Panc1 (cell line): ENCODE measurements at regions not wholly inside any gene's neighbourhood (a gene's known extent, or its start where the extent isn't known, plus 50 kb on each side); places are given as distances from the start of the nearest gene placed in this dataset.

Experiments used
- ATAC-seq: fragments of 200-7000 bp; cut with Tn5 transposase; 2 replicates; pipeline ENCODE4 v1.9.1; 2020; ENCODE audit warnings: mild to moderate bottlenecking, moderate library complexity
- BruUV-seq: library from RNA; stranded (reverse); fragments of 400-500 nt; replicated peaks from 2 replicates; lab custom pipeline; 2021; lab: Mats Ljungman, UMichigan
- CTCF ChIA-PET: fragments of 300-600 bp; sonication (Branson Sonifier 250); formaldehyde crosslinking; loops from one replicate; lab custom pipeline; 2022; ENCODE audit warnings: antibody characterized with exemption; lab: Charles Lee
- POLR2A ChIA-PET: fragments of 300-600 bp; sonication (Branson Sonifier 250); formaldehyde crosslinking; loops from one replicate; lab custom pipeline; 2022; ENCODE audit warnings: antibody characterized with exemption; lab: Charles Lee
- DNase-seq: peaks from one replicate; pipeline ENCODE4 v3.0.0-alpha.2; 2010; ENCODE audit warnings: low read depth, low spot score
- H3K27ac ChIP-seq: 2 replicates; pipeline ENCODE4 v1.5.1; 2011; ENCODE audit warnings: mild to moderate bottlenecking, low read length, inconsistent platforms
- H3K27me3 ChIP-seq: fragments of 200-500 bp; sonication (Bioruptor generic); 2 replicates; pipeline ENCODE4 v1.6.0; 2014; ENCODE audit warnings: low read length, inconsistent platforms; ENCODE audit not compliant: control insufficient read depth, insufficient read depth
- H3K36me3 ChIP-seq: fragments of 200-500 bp; sonication (Bioruptor generic); 2 replicates; pipeline ENCODE4 v1.5.1; 2014; ENCODE audit warnings: inconsistent platforms, mild to moderate bottlenecking, low read length, moderate library complexity; ENCODE audit not compliant: control insufficient read depth, insufficient read depth
- H3K4me1 ChIP-seq: 2 replicates; pipeline ENCODE4 v1.5.1; 2011; ENCODE audit warnings: inconsistent platforms, mild to moderate bottlenecking, low read length, moderate library complexity; ENCODE audit not compliant: control insufficient read depth, insufficient read depth
- H3K4me3 ChIP-seq, 2 experiments: 2 replicates each; pipeline ENCODE4 v1.5.1; 2011 to 2012; ENCODE audit warnings: low read depth in 2 of 2, low read length in 2 of 2, mild to moderate bottlenecking in 2 of 2, inconsistent platforms in 1 of 2, moderate library complexity in 1 of 2
- H3K9me3 ChIP-seq: fragments of 200-500 bp; sonication (Bioruptor generic); 2 replicates; pipeline ENCODE4 v1.5.1; 2014; ENCODE audit warnings: low read depth, mild to moderate bottlenecking, inconsistent platforms, low read length, moderate library complexity; ENCODE audit not compliant: control insufficient read depth, insufficient read depth
- POLR2AphosphoS5 ChIP-seq: IDR thresholded peaks from 2 replicates; pipeline ENCODE4 v1.6.1; 2012; ENCODE audit warnings: mild to moderate bottlenecking, low read depth, low read length, moderate library complexity
- REST ChIP-seq, 2 experiments: IDR thresholded peaks; 2 replicates each; pipeline ENCODE4 v1.6.1; 2011 to 2012; ENCODE audit warnings: low read depth in 2 of 2, control low read depth in 1 of 2, low read length in 1 of 2, mild to moderate bottlenecking in 1 of 2, moderate library complexity in 1 of 2; ENCODE audit not compliant: insufficient read depth in 1 of 2
- SIN3A ChIP-seq: IDR thresholded peaks from 2 replicates; pipeline ENCODE4 v1.6.1; 2012; ENCODE audit warnings: low read depth, mild to moderate bottlenecking, low read length, moderate library complexity, borderline replicate concordance; ENCODE audit not compliant: insufficient read depth
- TCF7L2 ChIP-seq: IDR thresholded peaks from 2 replicates; pipeline ENCODE4 v1.6.1; 2011; ENCODE audit warnings: mild to moderate bottlenecking, low read depth, low read length, inconsistent platforms
- in situ Hi-C: cut with HindIII; loops from 2 replicates; pipeline ENCODE4 v1.10.0; 2016; ENCODE audit warnings: low sequenced_read_pairs, low pct_unique_long_range_greater_than_20kb
- intact Hi-C: fragments of 100-400 bp; cut with micrococcal nuclease; formaldehyde crosslinking; loops from one replicate; pipeline ENCODE4 v1.10.0; 2022; ENCODE audit not compliant: unreplicated experiment
- TF ChIP-seq, protein P1 (sequence below): fragments of 450-650 bp; IDR thresholded peaks from 2 replicates; pipeline ENCODE4 v1.5.1; 2017; ENCODE audit warnings: mild to moderate bottlenecking

DNA sequence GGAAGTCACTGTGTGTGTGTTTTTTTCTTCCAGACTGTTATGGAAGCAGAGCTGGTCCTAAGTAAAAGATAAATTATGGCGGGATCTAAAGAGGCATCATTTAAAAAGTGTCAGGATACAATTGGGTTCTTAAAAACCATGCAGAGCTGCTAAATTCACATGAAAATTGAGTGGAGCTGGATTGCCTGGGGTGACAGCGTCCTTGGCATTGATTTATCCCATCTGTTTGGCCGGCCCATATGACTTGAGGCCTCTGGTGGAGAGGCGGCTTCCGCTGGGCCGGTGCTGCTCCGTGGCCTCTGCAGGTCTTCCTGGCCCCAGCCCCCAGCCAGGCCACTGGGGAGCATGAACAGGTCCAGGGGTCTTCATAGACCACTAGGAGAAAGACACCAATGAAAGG is 165.5 kb downstream of the GLI2 start:
- H3K36me3 ChIP-seq: no peaks in the 10 kb centered on the region
- ATAC-seq (no peak), DNase-seq (no peak)
- ChIA-PET CTCF (no interaction called here), POLR2A (no interaction called here)
- H3K27ac ChIP-seq: no peak overlapping the region
- no peaks in the 10 kb centered on the region for H3K27me3 ChIP-seq
- intact Hi-C loops: no loop called here
- no peak overlapping the region for H3K4me3 ChIP-seq
- BruUV-seq: no TSS peak
- no peak for TF ChIP-seq POLR2AphosphoS5
- no peak for TF ChIP-seq SIN3A
- TF ChIP-seq REST (IDR thresholded peaks at IDR 0.05; ENCODE audit: insufficient read depth in 1 of 2, low read depth in 2 of 2, low read length in 1 of 2): no peak
- no peak for TF ChIP-seq TCF7L2
- TF ChIP-seq, protein P1, sequence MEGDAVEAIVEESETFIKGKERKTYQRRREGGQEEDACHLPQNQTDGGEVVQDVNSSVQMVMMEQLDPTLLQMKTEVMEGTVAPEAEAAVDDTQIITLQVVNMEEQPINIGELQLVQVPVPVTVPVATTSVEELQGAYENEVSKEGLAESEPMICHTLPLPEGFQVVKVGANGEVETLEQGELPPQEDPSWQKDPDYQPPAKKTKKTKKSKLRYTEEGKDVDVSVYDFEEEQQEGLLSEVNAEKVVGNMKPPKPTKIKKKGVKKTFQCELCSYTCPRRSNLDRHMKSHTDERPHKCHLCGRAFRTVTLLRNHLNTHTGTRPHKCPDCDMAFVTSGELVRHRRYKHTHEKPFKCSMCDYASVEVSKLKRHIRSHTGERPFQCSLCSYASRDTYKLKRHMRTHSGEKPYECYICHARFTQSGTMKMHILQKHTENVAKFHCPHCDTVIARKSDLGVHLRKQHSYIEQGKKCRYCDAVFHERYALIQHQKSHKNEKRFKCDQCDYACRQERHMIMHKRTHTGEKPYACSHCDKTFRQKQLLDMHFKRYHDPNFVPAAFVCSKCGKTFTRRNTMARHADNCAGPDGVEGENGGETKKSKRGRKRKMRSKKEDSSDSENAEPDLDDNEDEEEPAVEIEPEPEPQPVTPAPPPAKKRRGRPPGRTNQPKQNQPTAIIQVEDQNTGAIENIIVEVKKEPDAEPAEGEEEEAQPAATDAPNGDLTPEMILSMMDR: no peak
- in situ Hi-C loops: no loop called here
- H3K4me1 ChIP-seq: no peaks in the 10 kb centered on the region
- H3K9me3 ChIP-seq: no peaks in the 10 kb centered on the region

- Histone ChIP-seq H3K27me3 (no peaks in the 10 kb centered on the region), H3K27ac (no peak overlapping the region)
- in situ Hi-C loops: no loop called here
Observed at GRCh38 chr2:120902592-120902991, 166.9 kb downstream of the GLI2 start.

More at GRCh38 chr2:120902592-120902991, 166.9 kb downstream of the GLI2 start:
- H3K4me1 ChIP-seq: no peaks in the 10 kb centered on the region
- ATAC-seq (no peak), DNase-seq (no peak)
- intact Hi-C loops: no loop called here
- ChIA-PET CTCF (no interaction called here), POLR2A (no interaction called here)
- TF ChIP-seq REST (IDR thresholded peaks at IDR 0.05; ENCODE audit: insufficient read depth in 1 of 2, low read depth in 2 of 2, low read length in 1 of 2): no peak
- no peak for TF ChIP-seq POLR2AphosphoS5
- TF ChIP-seq, protein P1: no peak
- no peak for TF ChIP-seq TCF7L2
- TF ChIP-seq SIN3A: no peak
- H3K36me3 ChIP-seq: no peaks in the 10 kb centered on the region
- BruUV-seq: no TSS peak
- no peaks in the 10 kb centered on the region for H3K9me3 ChIP-seq
- H3K4me3 ChIP-seq: no peak overlapping the region
